ENCODE measurements at regions not wholly inside any gene's neighbourhood (a gene's known extent, or its start where the extent isn't known, plus 50 kb on each side); places are given as distances from the start of the nearest gene placed in this dataset.

GRCh38 chr19:30634996-30635975, 263.1 kb downstream of the ZNF536 start:
- DNase-seq (ENCODE audit: low read depth), result no peak

DNA sequence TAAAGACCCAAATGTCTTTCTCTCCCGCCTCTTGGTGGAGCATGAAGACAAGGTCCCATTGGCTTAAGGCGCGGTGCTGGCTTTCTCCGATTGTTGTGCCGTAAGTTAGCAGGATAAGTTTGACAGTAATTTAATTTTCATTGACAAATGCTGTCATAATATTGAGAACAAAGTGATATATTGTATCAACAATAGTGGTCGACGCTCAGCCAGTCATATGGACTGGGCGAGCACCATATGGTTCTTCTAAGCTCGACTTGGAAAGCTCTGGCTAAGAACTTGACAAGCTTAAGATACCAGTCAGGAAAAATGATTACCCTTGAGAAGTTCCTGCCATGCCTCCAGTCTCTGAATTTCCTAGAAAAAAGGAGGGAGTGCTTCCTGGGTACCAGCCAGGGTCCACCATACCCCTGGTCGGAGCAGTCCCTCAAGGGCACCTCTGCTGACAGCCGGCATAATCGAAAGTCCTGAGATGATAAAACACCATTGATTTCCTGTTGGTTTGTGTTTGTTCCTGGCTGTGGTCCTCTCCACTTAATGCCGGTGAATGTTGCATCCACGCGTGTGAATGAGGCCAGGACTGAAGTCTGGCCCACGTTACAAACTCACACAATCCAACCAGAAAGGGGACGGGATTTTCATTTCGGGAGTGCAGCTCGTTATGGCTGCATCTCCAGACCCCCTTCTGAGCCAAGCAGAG, 262.1 kb downstream of the ZNF536 start:
- DNase-seq (ENCODE audit: low read depth), result no peak

DNA sequence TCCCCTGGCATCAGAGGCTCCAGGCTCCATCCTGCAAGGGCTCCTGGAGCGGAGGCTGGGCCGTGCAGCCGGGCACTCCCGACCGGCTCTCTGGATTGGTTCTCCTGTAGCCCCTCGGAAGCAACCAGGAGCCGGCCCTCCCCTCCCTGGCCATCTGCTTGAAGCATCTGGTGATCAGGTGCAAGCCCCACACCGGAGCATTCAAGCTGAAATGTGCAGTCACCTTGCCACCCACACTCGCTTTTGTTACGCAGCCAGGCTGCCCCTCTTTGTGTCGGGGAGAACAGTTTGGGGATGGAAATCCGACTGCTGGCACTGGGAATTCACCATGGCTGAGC, 258.8 kb downstream of the ZNF536 start:
- no peak for DNase-seq (ENCODE audit: low read depth)

GRCh38 chr19:30630289-30631032, 258.3 kb downstream of the ZNF536 start:
- no peak for DNase-seq (ENCODE audit: low read depth)

DNA sequence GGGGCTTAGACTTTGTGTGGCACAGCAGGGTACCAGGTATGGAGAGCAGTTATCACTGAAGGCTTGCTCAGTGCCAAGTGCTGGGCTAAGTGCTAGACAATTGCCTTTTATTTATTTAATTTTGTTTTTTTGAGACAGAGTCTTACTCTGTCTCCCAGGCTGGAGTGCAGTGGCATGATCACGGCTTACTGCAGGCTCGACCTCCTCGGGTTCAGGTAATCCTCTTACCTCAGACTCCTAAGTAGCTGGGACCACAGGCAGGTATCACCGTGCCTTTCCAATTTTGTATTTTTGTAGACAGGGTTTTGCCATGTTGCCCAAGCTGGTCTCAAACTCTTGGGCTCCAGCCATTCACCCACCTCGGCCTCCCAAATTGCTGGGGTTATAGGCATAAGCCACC, 256.9 kb downstream of the ZNF536 start:
- no peak for DNase-seq (ENCODE audit: low read depth)

- no peak for DNase-seq (ENCODE audit: low read depth)
Measured at GRCh38 chr19:30626626-30626966, 254.4 kb downstream of the ZNF536 start.

DNA sequence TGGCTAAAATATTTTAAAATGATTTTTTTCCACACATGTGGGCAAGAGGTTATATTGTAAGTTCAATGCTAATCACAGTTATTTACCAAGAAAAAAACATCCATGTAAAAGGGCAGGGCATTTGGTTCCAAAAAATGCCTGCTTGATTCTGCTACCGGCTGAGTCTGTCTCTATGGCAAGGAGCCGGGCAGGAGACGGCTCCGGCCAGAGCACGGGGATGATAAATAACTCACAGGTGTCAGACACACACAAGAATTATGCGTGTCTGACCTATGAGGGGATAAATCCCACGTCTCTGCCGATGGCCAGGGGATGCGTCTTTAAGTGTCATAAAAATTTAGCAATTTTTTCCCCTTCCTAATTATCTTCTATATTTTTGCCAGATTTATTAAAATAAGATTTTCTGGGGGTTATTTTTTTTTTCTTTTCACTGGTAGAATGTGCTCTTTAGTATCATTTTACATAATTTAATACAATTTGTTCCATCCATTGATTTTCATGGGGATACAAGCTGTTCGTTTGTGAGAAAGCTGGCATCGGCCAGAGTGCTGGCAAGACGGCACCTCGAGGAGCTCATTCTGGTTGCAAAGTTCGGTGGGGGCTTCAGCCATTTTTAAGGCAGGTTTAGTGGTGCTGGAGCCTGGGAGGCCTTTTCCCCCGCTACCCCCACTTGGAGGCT, 253.9 kb downstream of the ZNF536 start:
- DNase-seq (ENCODE audit: low read depth), result no peak

GRCh38 chr19:30622276-30622675, 250.1 kb downstream of the ZNF536 start:
- DNase-seq (ENCODE audit: low read depth), result no peak

DNA sequence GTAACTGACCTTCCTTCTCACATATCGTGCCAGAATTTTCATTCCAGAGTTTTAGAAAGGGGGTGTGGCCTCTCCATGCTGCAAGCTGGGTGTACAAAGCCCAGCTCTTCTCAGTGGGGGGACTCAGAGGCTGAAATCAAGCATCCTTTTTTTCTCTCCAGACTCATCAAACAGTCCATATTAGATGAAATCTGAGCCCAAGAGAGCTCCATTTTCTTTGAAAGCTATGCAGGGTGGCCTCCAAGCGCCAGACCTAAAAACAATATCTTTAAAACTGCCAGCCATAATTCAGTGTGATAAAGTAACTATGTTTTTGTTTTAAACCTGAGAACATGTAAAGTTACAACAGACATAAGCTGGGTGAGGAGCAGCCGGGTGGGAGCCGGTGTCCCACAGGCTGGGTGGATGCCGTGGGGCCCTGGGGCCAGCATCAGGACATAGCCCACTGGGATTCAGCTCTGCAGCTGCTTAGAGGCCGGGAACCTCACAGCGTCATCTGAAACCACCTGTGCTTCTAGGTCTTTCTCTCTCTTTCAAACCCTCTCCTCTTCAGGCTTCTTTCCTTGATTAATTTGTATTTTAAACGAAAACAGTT, 249.2 kb downstream of the ZNF536 start:
- no peak for DNase-seq (ENCODE audit: low read depth)

DNA sequence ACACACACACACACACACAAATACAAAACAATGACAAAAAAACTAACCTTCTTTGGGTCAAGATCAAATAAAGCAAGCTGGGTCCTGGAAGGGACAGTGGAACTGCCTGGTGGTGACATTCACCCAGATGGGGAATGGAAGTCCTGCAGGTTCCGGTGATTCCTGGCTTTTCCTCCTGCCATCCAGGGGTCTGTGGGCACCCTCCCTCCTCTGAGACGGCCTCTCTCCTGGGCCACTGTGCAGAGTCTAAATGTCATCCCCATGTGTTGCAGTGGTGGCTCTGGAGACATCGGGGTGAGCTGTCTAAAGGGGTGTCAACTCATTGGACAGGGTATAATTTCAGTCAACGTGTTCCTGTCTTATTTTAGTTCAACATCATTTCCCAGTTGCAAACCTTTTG, 248.2 kb downstream of the ZNF536 start:
- DNase-seq (ENCODE audit: low read depth), result no peak

- no peak for DNase-seq (ENCODE audit: low read depth)
Measured at GRCh38 chr19:30609656-30610270, 237.6 kb downstream of the ZNF536 start.

DNA sequence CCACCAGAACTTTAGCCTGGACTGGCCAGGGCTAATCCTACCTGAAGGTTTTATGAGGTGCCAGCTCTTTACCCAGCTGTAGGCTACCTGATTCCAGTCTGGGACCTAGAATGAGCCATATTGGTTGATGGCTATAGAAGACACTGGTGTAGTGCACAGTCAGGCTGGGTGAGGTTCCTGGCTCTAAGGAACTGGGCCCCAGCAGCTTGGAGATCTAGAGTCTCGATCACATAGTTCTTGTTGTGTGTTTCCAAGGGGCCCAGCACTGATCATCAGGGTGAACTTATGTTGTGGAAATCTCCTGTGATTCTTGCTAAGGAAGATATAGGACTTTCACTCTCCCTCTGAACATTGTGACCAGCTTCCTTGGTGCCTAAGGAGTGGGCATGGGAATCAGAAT, 236.3 kb downstream of the ZNF536 start:
- DNase-seq (ENCODE audit: low read depth), result no peak
